ENCODE measurements at regions not wholly inside any gene's neighbourhood (a gene's known extent, or its start where the extent isn't known, plus 50 kb on each side); places are given as distances from the start of the nearest gene placed in this dataset.

DNA sequence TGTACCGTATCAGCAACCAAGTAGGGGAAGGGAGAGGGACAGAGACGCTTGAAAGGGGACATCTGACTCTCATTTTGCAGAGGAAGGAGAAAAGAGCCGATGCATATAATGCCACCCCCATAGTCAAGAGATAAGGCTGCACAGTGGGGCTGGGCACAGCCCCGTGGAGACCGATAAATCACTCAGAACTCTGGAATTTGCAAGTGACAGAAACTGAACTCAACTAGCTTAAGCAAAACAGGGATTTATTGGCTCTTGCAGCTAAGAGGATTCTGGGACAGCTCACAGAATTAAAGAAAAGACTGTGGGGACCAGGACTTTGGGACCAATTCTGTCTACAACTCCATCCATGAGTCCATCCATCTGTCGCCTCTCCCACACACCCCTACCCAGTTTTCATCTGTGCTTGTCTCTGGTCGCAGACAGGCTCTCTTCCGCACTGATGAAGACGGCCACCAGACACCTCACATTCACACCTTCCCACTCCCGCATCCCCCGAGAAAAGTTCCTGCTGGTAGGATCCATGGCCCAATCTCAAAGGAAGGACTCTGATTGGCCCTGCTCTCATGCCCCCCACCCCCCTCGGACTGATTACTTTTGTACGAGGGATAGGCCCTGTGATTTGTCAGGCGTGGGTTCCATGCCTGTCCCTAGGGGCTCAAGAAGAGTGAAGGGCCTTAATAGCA, 105.9 kb upstream of the RPL38 start:
- no peak overlapping the region for H3K27ac ChIP-seq (ENCODE audit: low read length in 2 of 2)
- Mint-ChIP-seq H3K27me3 (peaks cover 22% of the 10 kb centered on the region), H3K4me3 (no peak overlapping the region)

More for the DNA sequence above, 105.9 kb upstream of the RPL38 start:
- peaks cover 0 to 4% (median 0%) of the 10 kb centered on the region in 4 experiments for H3K27me3 ChIP-seq (replicated peaks in 1 of 4; ENCODE audit: control extremely low read depth in 1 of 4, control insufficient read depth in 3 of 4, insufficient read depth in 4 of 4, low read length in 3 of 4)
- H4K20me1 ChIP-seq (ENCODE audit: control insufficient read depth, insufficient read depth, low read length, poor library complexity, severe bottlenecking) = no peaks in the 10 kb centered on the region
- H3K79me2 ChIP-seq (ENCODE audit: control insufficient read depth, insufficient read depth, low read length) = no peaks in the 10 kb centered on the region
- intact Hi-C loops (cut with micrococcal nuclease) = no loop called here
- WGBS (ENCODE audit: insufficient coverage) = 78% methylated on average over 11 of the region's 14 CpGs
- Mint-ChIP-seq H3K9me3 (ENCODE audit: insufficient read depth) (no peaks in the 10 kb centered on the region), H3K4me1 (no peaks in the 10 kb centered on the region), H3K27ac (no peak overlapping the region)
- ChIA-PET POLR2A (no interaction called here), CTCF (no interaction called here)
- no peaks in the 10 kb centered on the region for H3K36me3 ChIP-seq (replicated peaks in 1 of 2; ENCODE audit: control extremely low read depth in 1 of 2, control insufficient read depth in 1 of 2, extremely low read depth in 1 of 2, insufficient read depth in 2 of 2, low read length in 1 of 2)
- ATAC-seq (ENCODE audit: low read depth) (no peak), DNase-seq (no peak)
- TF ChIP-seq EZH2 (IDR thresholded peaks at IDR 0.05; ENCODE audit: borderline replicate concordance, insufficient read depth, low read depth, low read length, poor library complexity, severe bottlenecking) = no peak
- TF ChIP-seq CTCF (IDR thresholded peaks at IDR 0.05) = no peak
- H2AFZ ChIP-seq (ENCODE audit: insufficient read depth, low read depth, low read length, poor library complexity, severe bottlenecking) = no peak overlapping the region
- H3K4me1 ChIP-seq (ENCODE audit: control insufficient read depth in 2 of 2, insufficient read depth in 2 of 2, low read length in 2 of 2) = no peaks in the 10 kb centered on the region
- no peak overlapping the region for H3K4me3 ChIP-seq (ENCODE audit: control extremely low read depth in 1 of 5, extremely low read depth in 1 of 5, insufficient read depth in 1 of 5, low read depth in 2 of 5, low read length in 4 of 5)
- no peak overlapping the region for H3K4me2 ChIP-seq (replicated peaks; ENCODE audit: low read depth, low read length, poor library complexity, severe bottlenecking)
- H3K9me3 ChIP-seq (ENCODE audit: control extremely low read depth in 1 of 3, control insufficient read depth in 2 of 3, insufficient read depth in 1 of 3, low read length in 2 of 3) = peaks cover 0 to 3% (median 0%) of the 10 kb centered on the region in 3 donors
- no peak overlapping the region for H3K9ac ChIP-seq (ENCODE audit: low read length)

Data from B cell (primary cell).